WTC11 (cell line): ENCODE measurements at regions not wholly inside any gene's neighbourhood (a gene's known extent, or its start where the extent isn't known, plus 50 kb on each side); places are given as distances from the start of the nearest gene placed in this dataset.

Source experiments
- CBFB ChIP-seq: sonication (generic); formaldehyde crosslinking; IDR thresholded peaks from 2 replicates; pipeline ENCODE4 v1.8.1; 2022; ENCODE audit warnings: mild to moderate bottlenecking, low read depth, missing genetic modification reagents
- FOXP1 ChIP-seq: sonication (generic); formaldehyde crosslinking; IDR thresholded peaks from 2 replicates; pipeline ENCODE4 v1.8.0; 2022; ENCODE audit warnings: missing genetic modification reagents, mild to moderate bottlenecking, moderate library complexity, borderline replicate concordance
- GABPB1 ChIP-seq: sonication (generic); formaldehyde crosslinking; IDR thresholded peaks from 2 replicates; pipeline ENCODE4 v1.8.1; 2023; ENCODE audit warnings: mild to moderate bottlenecking, missing genetic modification reagents
- GTF2I ChIP-seq: fragments of 250-450 bp; sonication (Bioruptor Pico); conservative IDR thresholded peaks from 2 replicates; pipeline ENCODE4 v1.4.0; 2021; ENCODE audit warnings: mild to moderate bottlenecking
- HMGA2 ChIP-seq: fragments of 250-450 bp; sonication (Bioruptor Pico); IDR thresholded peaks from 2 replicates; pipeline ENCODE4 v1.4.0; 2021; ENCODE audit warnings: mild to moderate bottlenecking, moderate library complexity
- KAT7 ChIP-seq: sonication (generic); formaldehyde crosslinking; IDR thresholded peaks from 2 replicates; pipeline ENCODE4 v1.8.1; 2023; ENCODE audit warnings: missing genetic modification reagents, mild to moderate bottlenecking, borderline replicate concordance
- NFE2L1 ChIP-seq: sonication (generic); formaldehyde crosslinking; IDR thresholded peaks from 2 replicates; pipeline ENCODE4 v1.8.1; 2023; ENCODE audit warnings: missing genetic modification reagents
- OVOL2 ChIP-seq: fragments of 250-450 bp; sonication (Bioruptor Pico); IDR thresholded peaks from 2 replicates; pipeline ENCODE4 v1.9.0; 2021; ENCODE audit warnings: mild to moderate bottlenecking, borderline replicate concordance
- PRRX2 ChIP-seq: fragments of 250-450 bp; sonication (Bioruptor Pico); IDR thresholded peaks from 2 replicates; pipeline ENCODE4 v1.8.0; 2021; ENCODE audit warnings: mild to moderate bottlenecking
- SOX15 ChIP-seq: fragments of 250-450 bp; sonication (Bioruptor Pico); IDR thresholded peaks from 2 replicates; pipeline ENCODE4 v1.9.0; 2021; ENCODE audit warnings: mild to moderate bottlenecking
- TEAD1 ChIP-seq: sonication (generic); formaldehyde crosslinking; IDR thresholded peaks from 2 replicates; pipeline ENCODE4 v1.8.0; 2022; ENCODE audit warnings: mild to moderate bottlenecking, missing genetic modification reagents
- TP53 ChIP-seq: sonication (generic); formaldehyde crosslinking; IDR thresholded peaks from 2 replicates; pipeline ENCODE4 v1.8.1; 2023; ENCODE audit warnings: mild to moderate bottlenecking, missing genetic modification reagents
- ZNF121 ChIP-seq: sonication (generic); formaldehyde crosslinking; IDR thresholded peaks from 2 replicates; pipeline ENCODE4 v1.8.0; 2023; ENCODE audit warnings: missing genetic modification reagents
- ZNF317 ChIP-seq: sonication (generic); formaldehyde crosslinking; IDR thresholded peaks from 2 replicates; pipeline ENCODE4 v1.8.1; 2023; ENCODE audit warnings: low read depth, mild to moderate bottlenecking, moderate library complexity, missing genetic modification reagents, borderline replicate concordance
- ZNF396 ChIP-seq: fragments of 250-450 bp; sonication (Bioruptor Pico); IDR thresholded peaks from 2 replicates; pipeline ENCODE4 v1.8.0; 2021; ENCODE audit warnings: mild to moderate bottlenecking, moderate library complexity, borderline replicate concordance
- TF ChIP-seq, protein P1 (sequence below): fragments of 250-450 bp; sonication (Bioruptor Pico); IDR thresholded peaks from 2 replicates; pipeline ENCODE4 v1.8.0; 2021; ENCODE audit warnings: mild to moderate bottlenecking
- TF ChIP-seq, protein P2 (sequence below): sonication (generic); formaldehyde crosslinking; IDR thresholded peaks from 2 replicates; pipeline ENCODE4 v1.8.0; 2022; ENCODE audit warnings: mild to moderate bottlenecking, missing genetic modification reagents
- TF ChIP-seq, protein P3 (sequence below): fragments of 250-450 bp; sonication (Bioruptor Pico); conservative IDR thresholded peaks from 2 replicates; pipeline ENCODE4 v1.9.0; 2021; ENCODE audit warnings: mild to moderate bottlenecking
- TF ChIP-seq, protein P4 (sequence below): sonication (generic); formaldehyde crosslinking; IDR thresholded peaks from 2 replicates; pipeline ENCODE4 v1.8.0; 2023; ENCODE audit warnings: mild to moderate bottlenecking, missing genetic modification reagents
- TF ChIP-seq, protein P5 (sequence below): sonication (generic); formaldehyde crosslinking; IDR thresholded peaks from 2 replicates; pipeline ENCODE4 v1.8.0; 2022; ENCODE audit warnings: mild to moderate bottlenecking, missing genetic modification reagents
- TF ChIP-seq, protein P6 (sequence below): sonication (generic); formaldehyde crosslinking; IDR thresholded peaks from 2 replicates; pipeline ENCODE4 v1.8.1; 2023; ENCODE audit warnings: mild to moderate bottlenecking, missing genetic modification reagents, moderate library complexity
- TF ChIP-seq, protein P7 (sequence below): sonication (generic); formaldehyde crosslinking; IDR thresholded peaks from 2 replicates; pipeline ENCODE4 v1.8.1; 2022; ENCODE audit warnings: low read depth, missing genetic modification reagents, borderline replicate concordance
- TF ChIP-seq, protein P8 (sequence below): sonication (generic); formaldehyde crosslinking; IDR thresholded peaks from 2 replicates; pipeline ENCODE4 v1.8.1; 2023; ENCODE audit warnings: mild to moderate bottlenecking, missing genetic modification reagents, moderate library complexity
- TF ChIP-seq, protein P9 (sequence below): sonication (generic); formaldehyde crosslinking; conservative IDR thresholded peaks from 2 replicates; pipeline ENCODE4 v1.8.1; 2022; ENCODE audit warnings: mild to moderate bottlenecking, missing genetic modification reagents
- TF ChIP-seq, protein P10 (sequence below): sonication (generic); formaldehyde crosslinking; IDR thresholded peaks from 2 replicates; pipeline ENCODE4 v1.8.1; 2022; ENCODE audit warnings: missing genetic modification reagents, borderline replicate concordance

DNA sequence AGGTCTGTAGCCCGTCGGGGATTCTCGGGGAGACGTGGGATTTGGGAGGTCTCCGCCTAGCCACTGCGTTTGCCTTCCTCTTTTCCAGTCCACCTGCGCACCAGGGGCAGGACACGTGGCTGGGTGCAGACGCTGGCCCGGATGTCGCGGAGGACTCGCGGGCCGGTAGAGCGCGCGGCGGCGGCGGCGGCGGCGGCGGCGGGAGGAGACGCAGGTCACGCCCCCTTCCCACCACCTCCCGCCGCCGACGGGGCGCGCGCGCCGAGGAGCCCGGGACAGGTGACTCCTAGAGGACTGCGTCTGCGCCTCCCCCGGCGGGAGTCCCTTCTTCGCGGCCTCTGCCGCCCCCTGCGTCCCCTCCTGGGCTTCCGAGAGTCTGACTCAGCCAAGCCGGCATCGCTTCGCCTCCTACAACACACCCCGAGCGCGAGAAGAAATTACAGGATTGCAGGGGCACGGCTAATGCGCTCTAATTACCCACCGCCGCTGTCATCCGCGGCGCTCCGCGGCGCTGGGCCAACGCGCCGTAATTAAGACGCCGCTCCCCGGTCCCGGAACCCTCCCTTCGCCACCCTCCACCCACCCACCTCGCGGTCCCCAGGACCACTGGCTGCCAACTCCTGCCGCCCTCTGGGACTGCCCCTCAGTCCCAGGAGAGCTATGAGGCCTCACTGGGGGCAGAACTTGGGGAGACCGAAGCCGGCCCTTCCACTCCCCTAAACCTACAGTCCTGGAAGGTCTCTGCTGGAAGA is 124.5 kb downstream of the MRPL14 start (continued):
- TF ChIP-seq, protein P1, sequence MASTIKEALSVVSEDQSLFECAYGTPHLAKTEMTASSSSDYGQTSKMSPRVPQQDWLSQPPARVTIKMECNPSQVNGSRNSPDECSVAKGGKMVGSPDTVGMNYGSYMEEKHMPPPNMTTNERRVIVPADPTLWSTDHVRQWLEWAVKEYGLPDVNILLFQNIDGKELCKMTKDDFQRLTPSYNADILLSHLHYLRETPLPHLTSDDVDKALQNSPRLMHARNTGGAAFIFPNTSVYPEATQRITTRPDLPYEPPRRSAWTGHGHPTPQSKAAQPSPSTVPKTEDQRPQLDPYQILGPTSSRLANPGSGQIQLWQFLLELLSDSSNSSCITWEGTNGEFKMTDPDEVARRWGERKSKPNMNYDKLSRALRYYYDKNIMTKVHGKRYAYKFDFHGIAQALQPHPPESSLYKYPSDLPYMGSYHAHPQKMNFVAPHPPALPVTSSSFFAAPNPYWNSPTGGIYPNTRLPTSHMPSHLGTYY (CRISPR knock-in tag): no peak
- no peak for TF ChIP-seq HMGA2 (CRISPR knock-in tag)
- no peak for TF ChIP-seq OVOL2 (CRISPR knock-in tag)
- no peak for TF ChIP-seq GTF2I (CRISPR knock-in tag)
- TF ChIP-seq, protein P2, sequence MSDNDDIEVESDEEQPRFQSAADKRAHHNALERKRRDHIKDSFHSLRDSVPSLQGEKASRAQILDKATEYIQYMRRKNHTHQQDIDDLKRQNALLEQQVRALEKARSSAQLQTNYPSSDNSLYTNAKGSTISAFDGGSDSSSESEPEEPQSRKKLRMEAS (CRISPR knock-in tag): peak; percentile 95
- TF ChIP-seq, protein P3, sequence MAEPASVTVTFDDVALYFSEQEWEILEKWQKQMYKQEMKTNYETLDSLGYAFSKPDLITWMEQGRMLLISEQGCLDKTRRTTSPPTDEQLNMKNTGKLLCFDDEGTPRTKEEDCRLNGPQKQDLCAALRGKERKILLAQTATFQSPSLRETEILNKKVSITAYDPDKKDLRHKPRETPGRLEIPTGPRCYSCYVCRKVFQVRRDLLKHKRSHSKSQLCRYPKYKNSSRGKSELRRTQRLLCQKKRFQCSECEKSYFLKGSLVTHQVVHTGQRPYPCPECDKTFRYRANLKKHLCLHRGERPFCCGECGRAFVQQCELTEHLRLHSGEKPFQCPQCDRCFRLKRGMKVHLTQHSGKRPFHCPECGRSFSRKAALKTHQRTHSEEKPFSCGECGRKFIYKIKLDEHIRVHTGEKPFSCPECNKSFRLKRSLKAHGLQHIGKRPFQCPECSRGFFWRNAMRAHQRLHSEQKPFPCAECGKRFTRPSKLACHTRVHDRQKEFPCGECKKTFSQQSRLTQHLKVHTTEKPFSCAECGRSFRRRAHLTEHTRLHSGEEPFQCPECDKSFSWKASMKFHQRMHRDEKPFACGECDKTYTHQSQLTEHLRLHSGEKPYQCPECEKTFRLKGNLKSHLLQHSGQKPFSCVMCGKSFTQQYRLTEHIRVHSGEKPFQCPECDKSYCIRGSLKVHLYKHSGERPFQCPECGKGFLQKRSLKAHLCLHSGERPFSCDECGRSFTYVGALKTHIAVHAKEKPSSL (CRISPR knock-in tag): no peak
- TF ChIP-seq, protein P4, sequence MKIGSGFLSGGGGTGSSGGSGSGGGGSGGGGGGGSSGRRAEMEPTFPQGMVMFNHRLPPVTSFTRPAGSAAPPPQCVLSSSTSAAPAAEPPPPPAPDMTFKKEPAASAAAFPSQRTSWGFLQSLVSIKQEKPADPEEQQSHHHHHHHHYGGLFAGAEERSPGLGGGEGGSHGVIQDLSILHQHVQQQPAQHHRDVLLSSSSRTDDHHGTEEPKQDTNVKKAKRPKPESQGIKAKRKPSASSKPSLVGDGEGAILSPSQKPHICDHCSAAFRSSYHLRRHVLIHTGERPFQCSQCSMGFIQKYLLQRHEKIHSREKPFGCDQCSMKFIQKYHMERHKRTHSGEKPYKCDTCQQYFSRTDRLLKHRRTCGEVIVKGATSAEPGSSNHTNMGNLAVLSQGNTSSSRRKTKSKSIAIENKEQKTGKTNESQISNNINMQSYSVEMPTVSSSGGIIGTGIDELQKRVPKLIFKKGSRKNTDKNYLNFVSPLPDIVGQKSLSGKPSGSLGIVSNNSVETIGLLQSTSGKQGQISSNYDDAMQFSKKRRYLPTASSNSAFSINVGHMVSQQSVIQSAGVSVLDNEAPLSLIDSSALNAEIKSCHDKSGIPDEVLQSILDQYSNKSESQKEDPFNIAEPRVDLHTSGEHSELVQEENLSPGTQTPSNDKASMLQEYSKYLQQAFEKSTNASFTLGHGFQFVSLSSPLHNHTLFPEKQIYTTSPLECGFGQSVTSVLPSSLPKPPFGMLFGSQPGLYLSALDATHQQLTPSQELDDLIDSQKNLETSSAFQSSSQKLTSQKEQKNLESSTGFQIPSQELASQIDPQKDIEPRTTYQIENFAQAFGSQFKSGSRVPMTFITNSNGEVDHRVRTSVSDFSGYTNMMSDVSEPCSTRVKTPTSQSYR (CRISPR knock-in tag): peak; percentile 82; the same call in 1 of the 2 replicates
- no peak for TF ChIP-seq CBFB
- no peak for TF ChIP-seq ZNF396 (CRISPR knock-in tag)
- TF ChIP-seq SOX15 (CRISPR knock-in tag): no peak
- peak; percentile 98 for TF ChIP-seq FOXP1 (CRISPR knock-in tag)
- TF ChIP-seq, protein P5, sequence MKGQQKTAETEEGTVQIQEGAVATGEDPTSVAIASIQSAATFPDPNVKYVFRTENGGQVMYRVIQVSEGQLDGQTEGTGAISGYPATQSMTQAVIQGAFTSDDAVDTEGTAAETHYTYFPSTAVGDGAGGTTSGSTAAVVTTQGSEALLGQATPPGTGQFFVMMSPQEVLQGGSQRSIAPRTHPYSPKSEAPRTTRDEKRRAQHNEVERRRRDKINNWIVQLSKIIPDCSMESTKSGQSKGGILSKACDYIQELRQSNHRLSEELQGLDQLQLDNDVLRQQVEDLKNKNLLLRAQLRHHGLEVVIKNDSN: peak; percentile 83
- TF ChIP-seq, protein P6, sequence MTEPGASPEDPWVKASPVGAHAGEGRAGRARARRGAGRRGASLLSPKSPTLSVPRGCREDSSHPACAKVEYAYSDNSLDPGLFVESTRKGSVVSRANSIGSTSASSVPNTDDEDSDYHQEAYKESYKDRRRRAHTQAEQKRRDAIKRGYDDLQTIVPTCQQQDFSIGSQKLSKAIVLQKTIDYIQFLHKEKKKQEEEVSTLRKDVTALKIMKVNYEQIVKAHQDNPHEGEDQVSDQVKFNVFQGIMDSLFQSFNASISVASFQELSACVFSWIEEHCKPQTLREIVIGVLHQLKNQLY (CRISPR knock-in tag): no peak
- 0 out of 2 replicates have a peak, but pooled peaks have one; percentile 51 for TF ChIP-seq ZNF317 (CRISPR knock-in tag)
- peak; percentile 93; the same call in 1 of the 2 replicates for TF ChIP-seq NFE2L1
- peak; percentile 51; the same call in 1 of the 2 replicates for TF ChIP-seq ZNF121 (CRISPR knock-in tag)
- no peak for TF ChIP-seq GABPB1 (CRISPR knock-in tag)
- no peak for TF ChIP-seq KAT7 (CRISPR knock-in tag)
- TF ChIP-seq, protein P7, sequence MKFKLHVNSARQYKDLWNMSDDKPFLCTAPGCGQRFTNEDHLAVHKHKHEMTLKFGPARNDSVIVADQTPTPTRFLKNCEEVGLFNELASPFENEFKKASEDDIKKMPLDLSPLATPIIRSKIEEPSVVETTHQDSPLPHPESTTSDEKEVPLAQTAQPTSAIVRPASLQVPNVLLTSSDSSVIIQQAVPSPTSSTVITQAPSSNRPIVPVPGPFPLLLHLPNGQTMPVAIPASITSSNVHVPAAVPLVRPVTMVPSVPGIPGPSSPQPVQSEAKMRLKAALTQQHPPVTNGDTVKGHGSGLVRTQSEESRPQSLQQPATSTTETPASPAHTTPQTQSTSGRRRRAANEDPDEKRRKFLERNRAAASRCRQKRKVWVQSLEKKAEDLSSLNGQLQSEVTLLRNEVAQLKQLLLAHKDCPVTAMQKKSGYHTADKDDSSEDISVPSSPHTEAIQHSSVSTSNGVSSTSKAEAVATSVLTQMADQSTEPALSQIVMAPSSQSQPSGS (CRISPR knock-in tag): peak; percentile 80; the same call in 1 of the 2 replicates
- TF ChIP-seq, protein P8, sequence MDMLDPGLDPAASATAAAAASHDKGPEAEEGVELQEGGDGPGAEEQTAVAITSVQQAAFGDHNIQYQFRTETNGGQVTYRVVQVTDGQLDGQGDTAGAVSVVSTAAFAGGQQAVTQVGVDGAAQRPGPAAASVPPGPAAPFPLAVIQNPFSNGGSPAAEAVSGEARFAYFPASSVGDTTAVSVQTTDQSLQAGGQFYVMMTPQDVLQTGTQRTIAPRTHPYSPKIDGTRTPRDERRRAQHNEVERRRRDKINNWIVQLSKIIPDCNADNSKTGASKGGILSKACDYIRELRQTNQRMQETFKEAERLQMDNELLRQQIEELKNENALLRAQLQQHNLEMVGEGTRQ (CRISPR knock-in tag): peak; percentile 77
- TF ChIP-seq, protein P9, sequence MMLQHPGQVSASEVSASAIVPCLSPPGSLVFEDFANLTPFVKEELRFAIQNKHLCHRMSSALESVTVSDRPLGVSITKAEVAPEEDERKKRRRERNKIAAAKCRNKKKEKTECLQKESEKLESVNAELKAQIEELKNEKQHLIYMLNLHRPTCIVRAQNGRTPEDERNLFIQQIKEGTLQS (CRISPR knock-in tag): no peak
- TF ChIP-seq PRRX2 (CRISPR knock-in tag): no peak
- TF ChIP-seq TP53 (CRISPR knock-in tag): peak; percentile 95; the same call in 1 of the 2 replicates
- peak; percentile 95 for TF ChIP-seq TEAD1 (CRISPR knock-in tag)
- TF ChIP-seq, protein P10, sequence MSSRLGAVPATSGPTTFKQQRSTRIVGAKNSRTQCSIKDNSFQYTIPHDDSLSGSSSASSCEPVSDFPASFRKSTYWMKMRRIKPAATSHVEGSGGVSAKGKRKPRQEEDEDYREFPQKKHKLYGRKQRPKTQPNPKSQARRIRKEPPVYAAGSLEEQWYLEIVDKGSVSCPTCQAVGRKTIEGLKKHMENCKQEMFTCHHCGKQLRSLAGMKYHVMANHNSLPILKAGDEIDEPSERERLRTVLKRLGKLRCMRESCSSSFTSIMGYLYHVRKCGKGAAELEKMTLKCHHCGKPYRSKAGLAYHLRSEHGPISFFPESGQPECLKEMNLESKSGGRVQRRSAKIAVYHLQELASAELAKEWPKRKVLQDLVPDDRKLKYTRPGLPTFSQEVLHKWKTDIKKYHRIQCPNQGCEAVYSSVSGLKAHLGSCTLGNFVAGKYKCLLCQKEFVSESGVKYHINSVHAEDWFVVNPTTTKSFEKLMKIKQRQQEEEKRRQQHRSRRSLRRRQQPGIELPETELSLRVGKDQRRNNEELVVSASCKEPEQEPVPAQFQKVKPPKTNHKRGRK: no peak
